ENCODE measurements at regions not wholly inside any gene's neighbourhood (a gene's known extent, or its start where the extent isn't known, plus 50 kb on each side); places are given as distances from the start of the nearest gene placed in this dataset.

GRCh38 chr13:97125810-97126738 is 96.1 kb upstream of the MBNL2 start:
- H3K27me3 Mint-ChIP-seq (ENCODE audit: low read depth), result peaks cover 22% of the 10 kb centered on the region
- H3K36me3 Mint-ChIP-seq (ENCODE audit: low read depth), result no peaks in the 10 kb centered on the region
- peak; percentile 57 for DNase-seq
- H3K27ac Mint-ChIP-seq, result peak overlapping the region; percentile 2
- CTCF ChIA-PET, result interaction anchor here (1.0 to 1.6 kb wide), 5 partner anchors 16 to 140 kb away, joined by 3 to 7 read pairs (median 4); no protein-coding TSS in a partner anchor
- H3K4me3 Mint-ChIP-seq, result no peak overlapping the region
- H3K9me3 Mint-ChIP-seq, result no peaks in the 10 kb centered on the region
- intact Hi-C loops (cut with micrococcal nuclease), result loop anchor here (1.0 to 10.0 kb wide), 8 partner anchors 15 to 849 kb away; partner anchors contain the start of gene MBNL2
- H3K4me1 Mint-ChIP-seq (ENCODE audit: low read depth), result peaks cover 18% of the 10 kb centered on the region

- CTCF ChIA-PET, result interaction anchor here (1.5 to 1.6 kb wide), 2 partner anchors 15 to 18 kb away, joined by 4 to 5 read pairs; no protein-coding TSS in a partner anchor
- no peak overlapping the region for H3K27ac Mint-ChIP-seq
- H3K4me3 Mint-ChIP-seq, result no peak overlapping the region
- DNase-seq, result no peak
- peaks cover 10% of the 10 kb centered on the region for H3K27me3 Mint-ChIP-seq (ENCODE audit: low read depth)
- intact Hi-C loops (cut with micrococcal nuclease), result loop anchor here (5.0 to 10.0 kb wide), 2 partner anchors 409 to 847 kb away; no protein-coding TSS in a partner anchor
- H3K36me3 Mint-ChIP-seq (ENCODE audit: low read depth), result no peaks in the 10 kb centered on the region
- peaks cover 18% of the 10 kb centered on the region for H3K4me1 Mint-ChIP-seq (ENCODE audit: low read depth)
- no peaks in the 10 kb centered on the region for H3K9me3 Mint-ChIP-seq
Observed at GRCh38 chr13:97127842-97128241, 94.3 kb upstream of the MBNL2 start.

GRCh38 chr13:97130190-97130589 is 91.9 kb upstream of the MBNL2 start:
- DNase-seq, result no peak
- Mint-ChIP-seq H3K27ac (no peak overlapping the region), H3K4me3 (no peak overlapping the region), H3K36me3 (ENCODE audit: low read depth) (no peaks in the 10 kb centered on the region), H3K27me3 (ENCODE audit: low read depth) (peaks cover 1% of the 10 kb centered on the region), H3K4me1 (ENCODE audit: low read depth) (peaks cover 18% of the 10 kb centered on the region), H3K9me3 (no peaks in the 10 kb centered on the region)
- intact Hi-C loops (cut with micrococcal nuclease), result no loop called here
- CTCF ChIA-PET, result interaction anchor here (0.7 to 1.3 kb wide), 2 partner anchors 21 to 25 kb away, joined by 3 to 5 read pairs; no protein-coding TSS in a partner anchor

- H3K27ac Mint-ChIP-seq, result no peak overlapping the region
- DNase-seq, result no peak
- H3K4me3 Mint-ChIP-seq, result no peak overlapping the region
- H3K27me3 Mint-ChIP-seq (ENCODE audit: low read depth), result peaks cover 1% of the 10 kb centered on the region
- no peaks in the 10 kb centered on the region for H3K36me3 Mint-ChIP-seq (ENCODE audit: low read depth)
- intact Hi-C loops (cut with micrococcal nuclease), result no loop called here
- no peaks in the 10 kb centered on the region for H3K9me3 Mint-ChIP-seq
- H3K4me1 Mint-ChIP-seq (ENCODE audit: low read depth), result peaks cover 5% of the 10 kb centered on the region
- CTCF ChIA-PET, result interaction anchor here (0.5 to 1.3 kb wide), 2 partner anchors 22 to 1100 kb away, joined by 5 read pairs; no protein-coding TSS in a partner anchor
Observed at GRCh38 chr13:97131447-97131846, 90.7 kb upstream of the MBNL2 start.

- Mint-ChIP-seq H3K4me1 (ENCODE audit: low read depth) (no peaks in the 10 kb centered on the region), H3K9me3 (no peaks in the 10 kb centered on the region), H3K27me3 (ENCODE audit: low read depth) (peaks cover 1% of the 10 kb centered on the region), H3K27ac (no peak overlapping the region), H3K4me3 (no peak overlapping the region), H3K36me3 (ENCODE audit: low read depth) (no peaks in the 10 kb centered on the region)
- CTCF ChIA-PET, result no interaction called here
- intact Hi-C loops (cut with micrococcal nuclease), result no loop called here
- no peak for DNase-seq
Observed at GRCh38 chr13:97133554-97133953, 88.6 kb upstream of the MBNL2 start.

- intact Hi-C loops (cut with micrococcal nuclease), result no loop called here
Observed at GRCh38 chr13:97133955-97134354, 88.2 kb upstream of the MBNL2 start.

GRCh38 chr13:97134364-97135095 is 87.6 kb upstream of the MBNL2 start:
- intact Hi-C loops (cut with micrococcal nuclease), result no loop called here
- Mint-ChIP-seq H3K4me1 (ENCODE audit: low read depth) (no peaks in the 10 kb centered on the region), H3K27ac (no peak overlapping the region), H3K9me3 (no peaks in the 10 kb centered on the region), H3K4me3 (no peak overlapping the region), H3K27me3 (ENCODE audit: low read depth) (peaks cover 4% of the 10 kb centered on the region), H3K36me3 (ENCODE audit: low read depth) (no peaks in the 10 kb centered on the region)
- CTCF ChIA-PET, result no interaction called here
- no peak for DNase-seq

More at GRCh38 chr13:97133955-97134354, 88.2 kb upstream of the MBNL2 start:
- Mint-ChIP-seq H3K27ac (no peak overlapping the region), H3K27me3 (ENCODE audit: low read depth) (peaks cover 1% of the 10 kb centered on the region), H3K36me3 (ENCODE audit: low read depth) (no peaks in the 10 kb centered on the region), H3K4me3 (no peak overlapping the region), H3K9me3 (no peaks in the 10 kb centered on the region), H3K4me1 (ENCODE audit: low read depth) (no peaks in the 10 kb centered on the region)
- CTCF ChIA-PET, result no interaction called here
- DNase-seq, result no peak

GRCh38 chr13:97135883-97136282 is 86.2 kb upstream of the MBNL2 start:
- intact Hi-C loops (cut with micrococcal nuclease), result no loop called here
- no peak for DNase-seq
- H3K4me3 Mint-ChIP-seq, result no peak overlapping the region
- CTCF ChIA-PET, result no interaction called here
- H3K27ac Mint-ChIP-seq, result no peak overlapping the region
- no peaks in the 10 kb centered on the region for H3K4me1 Mint-ChIP-seq (ENCODE audit: low read depth)
- H3K27me3 Mint-ChIP-seq (ENCODE audit: low read depth), result peaks cover 9% of the 10 kb centered on the region
- no peaks in the 10 kb centered on the region for H3K9me3 Mint-ChIP-seq
- H3K36me3 Mint-ChIP-seq (ENCODE audit: low read depth), result no peaks in the 10 kb centered on the region

- no peak for DNase-seq
- CTCF ChIA-PET, result no interaction called here
- intact Hi-C loops (cut with micrococcal nuclease), result no loop called here
- Mint-ChIP-seq H3K27me3 (ENCODE audit: low read depth) (peaks cover 9% of the 10 kb centered on the region), H3K4me3 (no peak overlapping the region), H3K4me1 (ENCODE audit: low read depth) (peaks cover 1% of the 10 kb centered on the region), H3K9me3 (no peaks in the 10 kb centered on the region), H3K36me3 (ENCODE audit: low read depth) (no peaks in the 10 kb centered on the region), H3K27ac (no peak overlapping the region)
Observed at GRCh38 chr13:97136418-97136817, 85.7 kb upstream of the MBNL2 start.

- no peak overlapping the region for H3K4me3 Mint-ChIP-seq
- H3K27ac Mint-ChIP-seq, result no peak overlapping the region
- no peaks in the 10 kb centered on the region for H3K9me3 Mint-ChIP-seq
- peaks cover 11% of the 10 kb centered on the region for H3K4me1 Mint-ChIP-seq (ENCODE audit: low read depth)
- H3K36me3 Mint-ChIP-seq (ENCODE audit: low read depth), result no peaks in the 10 kb centered on the region
- H3K27me3 Mint-ChIP-seq (ENCODE audit: low read depth), result peaks cover 12% of the 10 kb centered on the region
- DNase-seq, result no peak
- intact Hi-C loops (cut with micrococcal nuclease), result no loop called here
- CTCF ChIA-PET, result no interaction called here
Observed at GRCh38 chr13:97139691-97140090, 82.4 kb upstream of the MBNL2 start.

GRCh38 chr13:97140131-97140530 is 82.0 kb upstream of the MBNL2 start:
- Mint-ChIP-seq H3K4me3 (no peak overlapping the region), H3K9me3 (no peaks in the 10 kb centered on the region), H3K36me3 (ENCODE audit: low read depth) (no peaks in the 10 kb centered on the region), H3K27me3 (ENCODE audit: low read depth) (peaks cover 12% of the 10 kb centered on the region), H3K27ac (no peak overlapping the region), H3K4me1 (ENCODE audit: low read depth) (peaks cover 11% of the 10 kb centered on the region)
- no peak for DNase-seq
- intact Hi-C loops (cut with micrococcal nuclease), result no loop called here
- CTCF ChIA-PET, result interaction anchor here (1.6 kb wide), 1 partner anchor 30 kb away, joined by 7 read pairs; no protein-coding TSS in a partner anchor

GRCh38 chr13:97140611-97141010 is 81.5 kb upstream of the MBNL2 start:
- H3K36me3 Mint-ChIP-seq (ENCODE audit: low read depth), result no peaks in the 10 kb centered on the region
- CTCF ChIA-PET, result interaction anchor here (0.9 to 1.6 kb wide), 2 partner anchors 30 to 219 kb away, joined by 7 read pairs; no protein-coding TSS in a partner anchor
- intact Hi-C loops (cut with micrococcal nuclease), result loop anchor here (1.0 kb wide), 1 partner anchor 14 kb away; no protein-coding TSS in a partner anchor
- no peak overlapping the region for H3K27ac Mint-ChIP-seq
- H3K9me3 Mint-ChIP-seq, result no peaks in the 10 kb centered on the region
- peaks cover 11% of the 10 kb centered on the region for H3K4me1 Mint-ChIP-seq (ENCODE audit: low read depth)
- peaks cover 12% of the 10 kb centered on the region for H3K27me3 Mint-ChIP-seq (ENCODE audit: low read depth)
- DNase-seq, result no peak
- H3K4me3 Mint-ChIP-seq, result no peak overlapping the region
